GM23338 (cell line): ENCODE measurements at regions not wholly inside any gene's neighbourhood (a gene's known extent, or its start where the extent isn't known, plus 50 kb on each side); places are given as distances from the start of the nearest gene placed in this dataset.

ENCODE experiments used
- ATAC-seq: fragments of 200-7000 bp; cut with Tn5 transposase; 3 replicates; pipeline ENCODE4 v1.9.1; 2020
- DNase-seq: peaks from one replicate; pipeline ENCODE4 v3.0.0-alpha.2; 2015; ENCODE audit warnings: low spot score
- H2AFZ ChIP-seq: fragments of 200-600 bp; sonication (generic); 2 replicates; pipeline ENCODE4 v1.8.0; 2016; ENCODE audit warnings: antibody characterized with exemption, mild to moderate bottlenecking, moderate library complexity
- H3F3A ChIP-seq: fragments of 200-600 bp; sonication (generic); replicated peaks from 2 replicates; pipeline ENCODE4 v1.8.0; 2017; ENCODE audit warnings: antibody characterized with exemption, mixed run types, low read depth
- H3K27ac ChIP-seq: fragments of 200-600 bp; sonication (generic); 2 replicates; pipeline ENCODE4 v1.6.1; 2016; ENCODE audit warnings: low read depth
- H3K27me3 ChIP-seq: fragments of 200-600 bp; sonication (generic); 2 replicates; pipeline ENCODE4 v1.8.0; 2016; ENCODE audit warnings: mild to moderate bottlenecking, mixed run types, moderate library complexity; ENCODE audit not compliant: insufficient read depth
- H3K36me3 ChIP-seq: fragments of 200-600 bp; sonication (generic); 2 replicates; pipeline ENCODE4 v1.8.0; 2016; ENCODE audit warnings: mild to moderate bottlenecking; ENCODE audit not compliant: insufficient read depth
- H3K4me1 ChIP-seq: fragments of 200-600 bp; sonication (generic); 2 replicates; pipeline ENCODE4 v1.8.0; 2016; ENCODE audit warnings: mild to moderate bottlenecking, moderate library complexity; ENCODE audit not compliant: insufficient read depth
- H3K4me2 ChIP-seq: fragments of 200-600 bp; sonication (generic); 2 replicates; pipeline ENCODE4 v1.7.1; 2017; ENCODE audit warnings: mixed run types
- H3K4me3 ChIP-seq: fragments of 200-600 bp; sonication (generic); 2 replicates; pipeline ENCODE4 v1.6.1; 2016; ENCODE audit warnings: mixed run types
- H3K79me2 ChIP-seq: fragments of 200-600 bp; sonication (generic); replicated peaks from 2 replicates; pipeline ENCODE4 v1.8.0; 2017; ENCODE audit warnings: mild to moderate bottlenecking; ENCODE audit not compliant: insufficient read depth
- H3K9me2 ChIP-seq: fragments of 200-600 bp; sonication (generic); 2 replicates; pipeline ENCODE4 v1.8.0; 2017; ENCODE audit not compliant: insufficient read depth
- H4K20me1 ChIP-seq: fragments of 200-600 bp; sonication (generic); replicated peaks from 2 replicates; pipeline ENCODE4 v1.8.0; 2017; ENCODE audit warnings: mild to moderate bottlenecking; ENCODE audit not compliant: insufficient read depth
- H3K27ac Mint-ChIP-seq: 2 replicates; pipeline ENCODE4 v1.8.0; 2020; ENCODE audit warnings: inconsistent platforms, mild to moderate bottlenecking, moderate library complexity, mixed read lengths
- H3K27me3 Mint-ChIP-seq: 3 replicates; pipeline ENCODE4 v1.8.0; 2022; ENCODE audit warnings: low read depth, mild to moderate bottlenecking, moderate library complexity, mixed read lengths, inconsistent platforms; ENCODE audit not compliant: insufficient read depth, poor library complexity
- H3K36me3 Mint-ChIP-seq: 3 replicates; pipeline ENCODE4 v1.8.0; 2021; ENCODE audit warnings: low read depth, mild to moderate bottlenecking, inconsistent platforms, moderate library complexity, mixed read lengths
- H3K4me1 Mint-ChIP-seq: 3 replicates; pipeline ENCODE4 v1.8.0; 2020; ENCODE audit warnings: mild to moderate bottlenecking, inconsistent platforms, mixed read lengths
- H3K4me3 Mint-ChIP-seq: 3 replicates; pipeline ENCODE4 v1.8.0; 2021; ENCODE audit warnings: moderate library complexity, mild to moderate bottlenecking, inconsistent platforms, mixed read lengths
- H3K9me3 Mint-ChIP-seq: 3 replicates; pipeline ENCODE4 v1.8.0; 2020; ENCODE audit warnings: moderate library complexity, mild to moderate bottlenecking, inconsistent platforms, mixed read lengths
- CREB1 ChIP-seq: fragments of 250-450 bp; sonication (Bioruptor Pico); IDR thresholded peaks from 2 replicates; pipeline ENCODE4 v1.5.0; 2020; ENCODE audit warnings: low read depth, mild to moderate bottlenecking, moderate library complexity
- ETS1 ChIP-seq: IDR thresholded peaks from 2 replicates; pipeline ENCODE4 v1.6.1; 2016; ENCODE audit warnings: antibody characterized with exemption
- EZH2 ChIP-seq: fragments of 200-600 bp; sonication (generic); IDR thresholded peaks from one replicate; pipeline ENCODE4 v1.8.0; 2017; ENCODE audit warnings: antibody characterized with exemption, mild to moderate bottlenecking, low read depth; ENCODE audit not compliant: unreplicated experiment
- EZH2phosphoT487 ChIP-seq: fragments of 200-600 bp; sonication (generic); IDR thresholded peaks from one replicate; pipeline ENCODE4 v1.8.1; 2018; ENCODE audit warnings: antibody characterized with exemption; ENCODE audit not compliant: unreplicated experiment
- JUNB ChIP-seq: IDR thresholded peaks from one replicate; pipeline ENCODE4 v1.6.1; 2016; ENCODE audit warnings: antibody characterized with exemption; ENCODE audit not compliant: unreplicated experiment
- NANOG ChIP-seq: IDR thresholded peaks from 2 replicates; pipeline ENCODE4 v1.6.1; 2016; ENCODE audit warnings: antibody characterized with exemption, borderline replicate concordance
- POLR2AphosphoS5 ChIP-seq: IDR thresholded peaks from 2 replicates; pipeline ENCODE4 v1.6.1; 2016; ENCODE audit warnings: antibody characterized with exemption, low read depth
- REST ChIP-seq: IDR thresholded peaks from one replicate; pipeline ENCODE4 v1.6.1; 2018; ENCODE audit warnings: antibody characterized with exemption; ENCODE audit not compliant: unreplicated experiment
- STAT1 ChIP-seq: IDR thresholded peaks from one replicate; pipeline ENCODE4 v1.6.1; 2016; ENCODE audit warnings: antibody characterized with exemption; ENCODE audit not compliant: unreplicated experiment
- ZNF331 ChIP-seq: fragments of 250-450 bp; sonication (Bioruptor Pico); IDR thresholded peaks from 2 replicates; pipeline ENCODE4 v1.5.0; 2020; ENCODE audit warnings: low read depth, mild to moderate bottlenecking, moderate library complexity
- ZNF462 ChIP-seq: fragments of 250-450 bp; sonication (Bioruptor Pico); IDR thresholded peaks from 2 replicates; pipeline ENCODE4 v1.5.0; 2020; ENCODE audit warnings: mild to moderate bottlenecking, moderate library complexity

GRCh38 chr1:232699814-232700213 lies 69.9 kb upstream of the SIPA1L2 start:
- Histone ChIP-seq H3K27me3 (no peaks in the 10 kb centered on the region), H4K20me1 (no peaks in the 10 kb centered on the region), H3K4me1 (no peaks in the 10 kb centered on the region), H3K79me2 (no peaks in the 10 kb centered on the region), H3F3A (no peaks in the 10 kb centered on the region), H3K4me3 (no peak overlapping the region), H3K36me3 (no peaks in the 10 kb centered on the region), H3K27ac (no peak overlapping the region), H3K9me2 (no peaks in the 10 kb centered on the region; the same call in 1 of the 2 replicates), H3K4me2 (no peak overlapping the region), H2AFZ (no peak overlapping the region)
- TF ChIP-seq ZNF331 (CRISPR knock-in tag), result no peak
- Mint-ChIP-seq H3K27ac (no peak overlapping the region), H3K36me3 (no peaks in the 10 kb centered on the region; the same call in 2 of the 3 replicates), H3K4me3 (no peak overlapping the region), H3K27me3 (peaks cover 3% of the 10 kb centered on the region), H3K9me3 (no peaks in the 10 kb centered on the region), H3K4me1 (peaks cover 13% of the 10 kb centered on the region; the same call in 2 of the 3 replicates)
- ATAC-seq (no peak), DNase-seq (no peak)

GRCh38 chr1:232702911-232703310 lies 73.0 kb upstream of the SIPA1L2 start:
- no peaks in the 10 kb centered on the region; the same call in 2 of the 3 replicates for H3K36me3 Mint-ChIP-seq
- H3K4me2 ChIP-seq, result no peak overlapping the region
- peaks cover 2% of the 10 kb centered on the region for H3K27me3 Mint-ChIP-seq
- no peaks in the 10 kb centered on the region for H3K9me3 Mint-ChIP-seq
- H3K4me3 ChIP-seq, result no peak overlapping the region
- H3K4me3 Mint-ChIP-seq, result no peak overlapping the region
- no peak overlapping the region for H2AFZ ChIP-seq
- no peaks in the 10 kb centered on the region for H3K36me3 ChIP-seq
- no peak for ATAC-seq
- no peak for DNase-seq
- H4K20me1 ChIP-seq, result no peaks in the 10 kb centered on the region
- H3K4me1 ChIP-seq, result no peaks in the 10 kb centered on the region
- H3F3A ChIP-seq, result no peaks in the 10 kb centered on the region
- TF ChIP-seq POLR2AphosphoS5 (no peak), EZH2 (no peak), JUNB (no peak), EZH2phosphoT487 (no peak), NANOG (no peak), ZNF462 (no peak), CREB1 (CRISPR knock-in tag) (no peak), REST (no peak), ZNF331 (CRISPR knock-in tag) (no peak), ETS1 (no peak), STAT1 (no peak)
- peaks cover 4% of the 10 kb centered on the region; the same call in 1 of the 3 replicates for H3K4me1 Mint-ChIP-seq
- no peaks in the 10 kb centered on the region for H3K79me2 ChIP-seq
- H3K27ac Mint-ChIP-seq, result no peak overlapping the region
- no peaks in the 10 kb centered on the region for H3K27me3 ChIP-seq
- H3K27ac ChIP-seq, result no peak overlapping the region
- 0 out of 2 replicates have a peak, but pooled peaks cover 8% of the 10 kb centered on the region for H3K9me2 ChIP-seq
